ENCODE measurements at regions not wholly inside any gene's neighbourhood (a gene's known extent, or its start where the extent isn't known, plus 50 kb on each side); places are given as distances from the start of the nearest gene placed in this dataset.

DNA sequence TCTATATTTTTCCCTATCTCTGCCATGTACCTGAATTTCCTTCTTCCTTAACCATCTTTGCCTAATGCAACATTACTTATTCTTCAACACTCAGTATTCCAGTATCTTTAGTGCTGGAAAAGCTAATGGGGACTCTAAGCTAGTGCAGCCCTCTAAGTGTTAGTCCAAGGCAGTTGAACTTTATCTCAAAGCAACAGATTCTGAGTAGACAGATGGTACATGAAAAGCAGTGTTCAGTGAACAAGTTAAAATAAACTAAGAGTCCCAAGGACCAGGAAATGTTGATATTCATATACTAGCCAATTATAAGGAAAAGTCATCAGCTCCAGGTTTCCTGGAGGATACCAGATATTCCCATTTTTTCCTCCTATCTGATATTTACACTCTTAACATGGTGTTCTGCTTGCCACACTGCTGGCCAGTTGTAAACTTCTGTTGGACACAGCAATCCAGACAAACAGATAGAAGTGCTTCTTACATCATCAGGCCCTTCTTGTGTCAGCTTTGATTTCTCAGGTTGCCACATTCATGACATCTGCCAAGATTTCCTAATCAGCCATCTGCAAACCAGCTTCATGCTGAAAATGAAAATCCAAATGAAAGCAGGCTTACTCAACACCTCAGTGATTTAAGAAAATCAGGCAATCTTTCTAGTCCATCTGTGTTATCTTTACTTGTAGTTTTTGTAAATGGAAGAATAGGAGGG is 255.9 kb upstream of the POU2AF2 start:
- DNase-seq (ENCODE audit: low spot score) = no peak
- TF ChIP-seq CTCF (IDR thresholded peaks at IDR 0.05; ENCODE audit: extremely low read depth, insufficient read depth, missing control alignments) = no peak
- in situ Hi-C loops (cut with MboI; ENCODE audit: low pct_unique_long_range_greater_than_20kb, low sequenced_read_pairs, unreplicated experiment) = no loop called here

DNA sequence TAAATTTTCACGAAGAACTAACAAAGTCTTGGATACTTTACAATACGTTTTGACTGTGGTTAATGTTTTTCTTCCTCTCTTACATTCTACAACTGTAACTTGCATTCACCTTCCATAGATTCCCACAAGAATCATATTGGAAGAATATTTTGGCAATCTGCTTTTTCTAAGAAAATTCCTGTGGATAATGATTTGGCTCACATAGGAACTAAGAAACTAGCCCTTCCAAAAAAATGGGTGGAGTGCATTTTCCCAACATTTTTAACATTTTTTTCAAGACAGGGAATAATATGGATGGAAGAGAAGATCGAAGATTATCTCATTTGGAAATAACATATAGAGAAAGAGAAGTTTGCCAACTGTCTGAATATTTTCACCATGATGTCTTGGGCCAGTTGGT is 256.9 kb upstream of the POU2AF2 start:
- DNase-seq (ENCODE audit: low spot score) = no peak
- no peak for TF ChIP-seq CTCF (IDR thresholded peaks at IDR 0.05; ENCODE audit: extremely low read depth, insufficient read depth, missing control alignments)
- in situ Hi-C loops (cut with MboI; ENCODE audit: low pct_unique_long_range_greater_than_20kb, low sequenced_read_pairs, unreplicated experiment) = no loop called here

DNA sequence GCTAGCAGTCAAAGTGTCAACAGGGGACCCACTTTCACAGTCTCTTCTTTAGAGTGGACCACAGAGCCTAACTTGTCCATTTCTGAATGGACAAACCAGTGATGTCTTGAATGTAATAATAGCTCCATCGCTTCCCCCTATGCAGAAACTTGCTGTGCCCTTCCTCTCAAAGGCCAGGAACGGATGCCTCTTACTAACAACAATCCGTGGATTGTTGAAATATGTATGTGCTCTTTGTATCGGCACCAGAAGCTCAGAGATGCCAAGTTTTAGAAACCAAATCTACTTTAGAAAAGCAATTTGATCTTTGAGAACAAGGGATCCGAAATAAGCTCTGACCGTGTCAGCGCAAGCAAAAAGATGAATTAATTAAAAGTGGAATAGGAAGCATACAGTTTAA is 259.5 kb upstream of the POU2AF2 start:
- no peak for DNase-seq (ENCODE audit: low spot score)
- in situ Hi-C loops (cut with MboI; ENCODE audit: low pct_unique_long_range_greater_than_20kb, low sequenced_read_pairs, unreplicated experiment) = no loop called here
- no peak for TF ChIP-seq CTCF (IDR thresholded peaks at IDR 0.05; ENCODE audit: extremely low read depth, insufficient read depth, missing control alignments)

- DNase-seq (ENCODE audit: low spot score) = no peak
- no peak for TF ChIP-seq CTCF (IDR thresholded peaks at IDR 0.05; ENCODE audit: extremely low read depth, insufficient read depth, missing control alignments)
- in situ Hi-C loops (cut with MboI; ENCODE audit: low pct_unique_long_range_greater_than_20kb, low sequenced_read_pairs, unreplicated experiment) = no loop called here
Measured at GRCh38 chr11:110985547-110985946, 260.0 kb upstream of the POU2AF2 start.

DNA sequence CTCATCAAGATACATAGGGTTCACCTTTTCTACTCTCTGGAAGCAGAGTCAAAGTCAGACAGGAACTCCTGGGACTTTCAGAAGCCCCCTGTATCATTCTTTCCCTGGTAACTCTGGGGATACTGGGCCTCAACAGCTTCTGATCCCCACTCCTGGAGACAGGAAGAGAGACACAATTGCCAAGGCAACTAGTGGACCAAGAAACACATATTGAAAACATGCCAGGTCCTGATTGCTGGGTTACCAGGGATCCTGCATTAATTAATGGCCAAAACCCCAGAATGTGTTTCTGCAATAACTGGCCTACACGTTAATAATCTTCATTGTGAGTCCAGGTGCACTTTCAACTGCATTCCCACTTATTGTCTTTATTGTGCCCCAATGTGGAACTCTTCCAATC is 260.8 kb upstream of the POU2AF2 start:
- DNase-seq (ENCODE audit: low spot score) = no peak
- in situ Hi-C loops (cut with MboI; ENCODE audit: low pct_unique_long_range_greater_than_20kb, low sequenced_read_pairs, unreplicated experiment) = no loop called here
- TF ChIP-seq CTCF (IDR thresholded peaks at IDR 0.05; ENCODE audit: extremely low read depth, insufficient read depth, missing control alignments) = no peak

- TF ChIP-seq CTCF (IDR thresholded peaks at IDR 0.05; ENCODE audit: extremely low read depth, insufficient read depth, missing control alignments) = no peak
- no peak for DNase-seq (ENCODE audit: low spot score)
- in situ Hi-C loops (cut with MboI; ENCODE audit: low pct_unique_long_range_greater_than_20kb, low sequenced_read_pairs, unreplicated experiment) = no loop called here
Measured at GRCh38 chr11:110984147-110984546, 261.4 kb upstream of the POU2AF2 start.
